NB4 (cell line): ENCODE measurements at regions not wholly inside any gene's neighbourhood (a gene's known extent, or its start where the extent isn't known, plus 50 kb on each side); places are given as distances from the start of the nearest gene placed in this dataset.

ENCODE experiments used
- MYC ChIP-seq: IDR thresholded peaks from 2 replicates; pipeline ENCODE4 v1.6.1; 2011; ENCODE audit warnings: low read depth, low read length
- POLR2A ChIP-seq: IDR thresholded peaks from 2 replicates; pipeline ENCODE4 v1.6.1; 2011; ENCODE audit warnings: mild to moderate bottlenecking; ENCODE audit not compliant: insufficient read length; ENCODE audit errors: extremely low read depth

DNA sequence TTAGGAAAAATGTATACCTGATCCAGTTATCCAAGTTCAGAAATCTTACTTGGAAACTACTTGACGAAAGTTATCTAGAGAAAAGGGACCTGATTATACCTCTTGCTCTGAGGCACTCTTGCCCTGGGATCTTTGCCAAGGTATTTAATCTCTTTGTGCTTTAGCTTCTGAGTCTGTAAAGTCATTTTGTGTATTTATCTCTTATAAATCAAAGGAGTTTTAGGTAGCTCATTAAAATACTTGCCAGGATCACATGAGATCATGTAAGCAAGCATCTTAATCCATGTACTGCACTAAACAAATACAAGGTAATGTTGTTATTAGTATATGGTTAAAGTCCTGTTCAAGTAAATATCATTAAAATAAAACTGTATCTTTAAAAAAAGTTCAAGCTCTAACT lies 147.5 kb downstream of the IPO8 start:
- no peak for TF ChIP-seq MYC
- TF ChIP-seq POLR2A = no peak
